ENCODE measurements at regions not wholly inside any gene's neighbourhood (a gene's known extent, or its start where the extent isn't known, plus 50 kb on each side); places are given as distances from the start of the nearest gene placed in this dataset.

DNA sequence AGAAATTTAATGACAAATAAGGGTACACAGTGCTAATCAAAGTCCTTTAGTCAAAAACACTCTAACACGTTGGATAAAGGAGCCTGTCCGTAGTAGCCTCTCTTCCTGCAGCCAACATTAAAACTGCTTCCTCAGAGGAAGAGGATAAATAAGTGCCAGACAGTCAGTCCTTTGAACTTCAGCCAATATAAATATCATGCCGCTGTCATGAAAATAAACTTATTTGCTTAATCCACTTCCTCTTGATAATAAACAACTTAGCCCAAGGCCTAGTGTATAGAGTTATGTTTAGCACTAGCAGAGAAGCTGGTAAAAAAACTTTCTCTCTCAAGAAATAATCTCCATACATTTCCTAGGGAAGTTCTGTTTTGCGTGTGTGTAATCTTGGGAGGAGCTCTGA lies 196.7 kb downstream of the HS3ST1 start:
- Histone ChIP-seq H2BK20ac (ENCODE audit: low read length) (no peak overlapping the region), H3K4ac (replicated peaks; ENCODE audit: insufficient read length, low read depth, low read length) (no peak overlapping the region), H3K4me1 (replicated peaks in 1 of 4; ENCODE audit: control insufficient read depth in 3 of 4, insufficient read depth in 4 of 4, low read length in 3 of 4) (peaks cover 0 to 13% (median 7%) of the 10 kb centered on the region in 4 experiments; a peak in 5 of 7 replicates), H3K23ac (ENCODE audit: insufficient read length) (no peak overlapping the region), H3K79me2 (ENCODE audit: control insufficient read depth in 1 of 2, insufficient read depth in 2 of 2, low read length in 2 of 2) (no peaks in the 10 kb centered on the region), H4K8ac (ENCODE audit: extremely low read depth, insufficient read depth, low read length) (no peak overlapping the region), H2BK5ac (ENCODE audit: low read depth, low read length) (no peak overlapping the region), H2AK5ac (ENCODE audit: low read depth, low read length) (no peak overlapping the region), H3K9ac (replicated peaks in 1 of 4; ENCODE audit: extremely low read depth in 1 of 4, low read depth in 3 of 4, low read length in 3 of 4) (no peak overlapping the region), H4K20me1 (replicated peaks in 1 of 2; ENCODE audit: control insufficient read depth in 1 of 2, insufficient read depth in 2 of 2, low read length in 2 of 2) (no peaks in the 10 kb centered on the region), H3K79me1 (ENCODE audit: low read depth, low read length) (no peaks in the 10 kb centered on the region), H3K4me3 (ENCODE audit: extremely low read depth in 1 of 4, insufficient read depth in 2 of 4, low read depth in 3 of 4, low read length in 4 of 4) (no peak overlapping the region), H3K18ac (ENCODE audit: extremely low read depth, low read length) (no peak overlapping the region), H3K9me3 (ENCODE audit: insufficient read depth in 2 of 2, low read depth in 1 of 2, low read length in 1 of 2) (peaks cover 0 to 4% of the 10 kb centered on the region in 2 experiments; a peak in 2 of 4 replicates), H3K27me3 (replicated peaks in 1 of 4; ENCODE audit: control insufficient read depth in 3 of 4, extremely low read depth in 1 of 4, insufficient read depth in 3 of 4, low read length in 3 of 4) (no peaks in the 10 kb centered on the region), H3K14ac (ENCODE audit: insufficient read length) (no peak overlapping the region), H3K56ac (replicated peaks; ENCODE audit: insufficient read length, low read depth, low read length) (no peak overlapping the region), H2BK12ac (ENCODE audit: low read depth, low read length) (no peak overlapping the region), H3K4me2 (ENCODE audit: insufficient read depth in 1 of 2, low read depth in 2 of 2, low read length in 2 of 2) (no peak overlapping the region), H3K27ac (ENCODE audit: low read depth, low read length) (no peak overlapping the region), H3K23me2 (ENCODE audit: low read depth, low read length) (no peaks in the 10 kb centered on the region), H2AFZ (ENCODE audit: low read length) (no peak overlapping the region), H4K91ac (replicated peaks; ENCODE audit: insufficient read length, low read length) (no peak overlapping the region), H3K36me3 (ENCODE audit: control insufficient read depth in 2 of 4, insufficient read depth in 4 of 4, low read length in 3 of 4) (0 out of 8 replicates have a peak, but pooled peaks cover 0 to 2% (median 0%) of the 10 kb centered on the region in 4 experiments), H4K5ac (ENCODE audit: insufficient read length, low read depth, low read length) (no peak overlapping the region), H2BK15ac (ENCODE audit: low read length) (no peak overlapping the region), H2BK120ac (replicated peaks; ENCODE audit: low read depth, low read length) (no peak overlapping the region)
- FAIRE-seq (no peak), DNase-seq (ENCODE audit: low read depth in 1 of 2, low spot score in 2 of 2) (no peak)
- POLR2A ChIA-PET (ENCODE audit: partially characterized antibody), result interaction anchor here (1.4 kb wide), 1 partner anchor 56 kb away, joined by 3 read pairs; no protein-coding TSS in a partner anchor
- WGBS, 2 experiments (ENCODE audit: extremely low coverage in 1 of 2, insufficient coverage in 1 of 2, insufficient read length in 1 of 2, insufficient replicate concordance in 2 of 2, low coverage in 1 of 2, low lambda C conversion rate in 2 of 2, missing lambda C conversion rate in 1 of 2), result 88% methylated on average over 4 of the region's 4 CpGs; no CpG with 5 or more reads in 1 of the 2 experiments
- CTCF ChIA-PET (ENCODE audit: partially characterized antibody), result interaction anchor here (0.5 to 1.8 kb wide), 6 partner anchors 9 to 210 kb away, joined by 3 to 6 read pairs (median 3); partner anchors contain the start of gene HS3ST1
- TF ChIP-seq KDM1A (IDR thresholded peaks at IDR 0.05; ENCODE audit: borderline replicate concordance, low read length) (no peak), PHF8 (conservative IDR thresholded peaks at IDR 0.05; ENCODE audit: low read depth, low read length) (no peak), KDM4A (IDR thresholded peaks at IDR 0.05; ENCODE audit: low read depth, low read length, severe bottlenecking) (no peak), ASH2L (IDR thresholded peaks at IDR 0.05; ENCODE audit: low read length) (no peak), POU5F1 (IDR thresholded peaks at IDR 0.05; ENCODE audit: low read depth, low read length) (no peak), EZH2 (IDR thresholded peaks at IDR 0.05; ENCODE audit: low read depth, low read length, severe bottlenecking) (no peak), GABPA (IDR thresholded peaks at IDR 0.05; ENCODE audit: borderline replicate concordance, insufficient read depth, low read length) (no peak)
- TF ChIP-seq, protein P1, sequence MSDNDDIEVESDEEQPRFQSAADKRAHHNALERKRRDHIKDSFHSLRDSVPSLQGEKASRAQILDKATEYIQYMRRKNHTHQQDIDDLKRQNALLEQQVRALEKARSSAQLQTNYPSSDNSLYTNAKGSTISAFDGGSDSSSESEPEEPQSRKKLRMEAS (IDR thresholded peaks at IDR 0.05), result no peak
- TF ChIP-seq, protein P2, sequence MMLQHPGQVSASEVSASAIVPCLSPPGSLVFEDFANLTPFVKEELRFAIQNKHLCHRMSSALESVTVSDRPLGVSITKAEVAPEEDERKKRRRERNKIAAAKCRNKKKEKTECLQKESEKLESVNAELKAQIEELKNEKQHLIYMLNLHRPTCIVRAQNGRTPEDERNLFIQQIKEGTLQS (IDR thresholded peaks at IDR 0.05; ENCODE audit: insufficient read depth, low read depth, low read length), result no peak
- TF ChIP-seq, protein P3, sequence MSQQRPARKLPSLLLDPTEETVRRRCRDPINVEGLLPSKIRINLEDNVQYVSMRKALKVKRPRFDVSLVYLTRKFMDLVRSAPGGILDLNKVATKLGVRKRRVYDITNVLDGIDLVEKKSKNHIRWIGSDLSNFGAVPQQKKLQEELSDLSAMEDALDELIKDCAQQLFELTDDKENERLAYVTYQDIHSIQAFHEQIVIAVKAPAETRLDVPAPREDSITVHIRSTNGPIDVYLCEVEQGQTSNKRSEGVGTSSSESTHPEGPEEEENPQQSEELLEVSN (IDR thresholded peaks at IDR 0.05), result no peak

Data from H1 (cell line).